ENCODE measurements at regions not wholly inside any gene's neighbourhood (a gene's known extent, or its start where the extent isn't known, plus 50 kb on each side); places are given as distances from the start of the nearest gene placed in this dataset.

- Mint-ChIP-seq H3K27ac (no peak overlapping the region), H3K36me3 (no peaks in the 10 kb centered on the region), H3K27me3 (ENCODE audit: insufficient read depth, low read depth) (no peaks in the 10 kb centered on the region), H3K4me3 (no peak overlapping the region), H3K9me3 (no peaks in the 10 kb centered on the region), H3K4me1 (peaks cover 2% of the 10 kb centered on the region)
- Histone ChIP-seq H3K4me2 (no peak overlapping the region), H2AFZ (replicated peaks) (no peak overlapping the region), H3K9me3 (ENCODE audit: low read depth) (no peaks in the 10 kb centered on the region), H3K27ac (no peak overlapping the region), H3K4me1 (no peaks in the 10 kb centered on the region), H3K79me2 (ENCODE audit: low read depth) (no peaks in the 10 kb centered on the region), H3K9ac (no peak overlapping the region), H3K27me3 (no peaks in the 10 kb centered on the region), H3F3A (ENCODE audit: low read depth) (no peaks in the 10 kb centered on the region), H4K20me1 (ENCODE audit: low read depth) (no peaks in the 10 kb centered on the region), H3K36me3 (no peaks in the 10 kb centered on the region), H3K4me3 (no peak overlapping the region)
- TF ChIP-seq CTCF (IDR thresholded peaks at IDR 0.05) (no peak), EZH2phosphoT487 (IDR thresholded peaks at IDR 0.05) (no peak), EZH2 (IDR thresholded peaks at IDR 0.05) (no peak)
- no peak for DNase-seq (ENCODE audit: low spot score)
These were observed 60.9 kb upstream of the DCBLD2 start for GRCh38 chr3:98962189-98962930.

- TF ChIP-seq EZH2phosphoT487 (IDR thresholded peaks at IDR 0.05) (no peak), EZH2 (IDR thresholded peaks at IDR 0.05) (no peak), CTCF (IDR thresholded peaks at IDR 0.05) (no peak)
- H3K4me2 ChIP-seq = no peak overlapping the region
- no peak overlapping the region for H3K4me3 ChIP-seq
- Mint-ChIP-seq H3K27ac (no peak overlapping the region), H3K9me3 (no peaks in the 10 kb centered on the region), H3K4me1 (peaks cover 2% of the 10 kb centered on the region), H3K27me3 (ENCODE audit: insufficient read depth, low read depth) (no peaks in the 10 kb centered on the region), H3K36me3 (no peaks in the 10 kb centered on the region), H3K4me3 (no peak overlapping the region)
- no peak overlapping the region for H3K27ac ChIP-seq
- H3K4me1 ChIP-seq = no peaks in the 10 kb centered on the region
- no peaks in the 10 kb centered on the region for H3K9me3 ChIP-seq (ENCODE audit: low read depth)
- H3F3A ChIP-seq (ENCODE audit: low read depth) = no peaks in the 10 kb centered on the region
- no peaks in the 10 kb centered on the region for H3K36me3 ChIP-seq
- no peaks in the 10 kb centered on the region for H4K20me1 ChIP-seq (ENCODE audit: low read depth)
- H2AFZ ChIP-seq (replicated peaks) = no peak overlapping the region
- no peaks in the 10 kb centered on the region for H3K79me2 ChIP-seq (ENCODE audit: low read depth)
- no peak for DNase-seq (ENCODE audit: low spot score)
- no peaks in the 10 kb centered on the region for H3K27me3 ChIP-seq
- no peak overlapping the region for H3K9ac ChIP-seq
These were observed 60.0 kb upstream of the DCBLD2 start for GRCh38 chr3:98961161-98962155.

DNA sequence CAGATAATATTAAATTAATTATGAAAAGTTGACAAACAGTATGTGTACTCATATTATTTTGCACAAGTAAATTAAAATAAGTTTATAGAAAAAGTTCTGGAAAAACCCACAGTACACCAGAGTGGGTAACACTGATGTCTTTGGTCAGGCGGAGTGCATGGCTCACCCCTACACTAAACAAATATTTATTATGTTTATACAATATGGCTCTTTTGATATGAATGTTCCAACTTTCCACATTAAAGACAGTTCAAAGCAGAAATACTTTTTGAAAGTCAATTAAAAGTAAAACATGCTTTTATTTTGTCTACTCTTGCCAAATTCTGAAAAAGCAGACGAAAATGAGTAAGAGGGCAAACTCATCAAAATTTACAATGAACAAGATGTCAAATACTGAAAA lies 56.2 kb upstream of the DCBLD2 start:
- H3K36me3 Mint-ChIP-seq = no peaks in the 10 kb centered on the region
- Histone ChIP-seq H3K36me3 (no peaks in the 10 kb centered on the region), H3K4me3 (no peak overlapping the region), H3K4me2 (no peak overlapping the region), H3K9me3 (ENCODE audit: low read depth) (no peaks in the 10 kb centered on the region), H3K79me2 (ENCODE audit: low read depth) (no peaks in the 10 kb centered on the region), H4K20me1 (ENCODE audit: low read depth) (no peaks in the 10 kb centered on the region), H3K9ac (no peak overlapping the region), H3K27me3 (no peaks in the 10 kb centered on the region), H3K27ac (no peak overlapping the region), H3F3A (ENCODE audit: low read depth) (no peaks in the 10 kb centered on the region), H3K4me1 (no peaks in the 10 kb centered on the region), H2AFZ (replicated peaks) (no peak overlapping the region)
- no peak for DNase-seq (ENCODE audit: low spot score)
- H3K27ac Mint-ChIP-seq = no peak overlapping the region
- H3K4me3 Mint-ChIP-seq = no peak overlapping the region
- H3K9me3 Mint-ChIP-seq = peaks cover 4% of the 10 kb centered on the region
- peaks cover 5% of the 10 kb centered on the region for H3K4me1 Mint-ChIP-seq
- H3K27me3 Mint-ChIP-seq (ENCODE audit: insufficient read depth, low read depth) = no peaks in the 10 kb centered on the region
- no peak for TF ChIP-seq CTCF (IDR thresholded peaks at IDR 0.05)
- no peak for TF ChIP-seq EZH2phosphoT487 (IDR thresholded peaks at IDR 0.05)
- no peak for TF ChIP-seq EZH2 (IDR thresholded peaks at IDR 0.05)

All from neural progenitor cell (in vitro differentiated cells).